Astrocyte of the hippocampus (primary cell): ENCODE measurements at regions not wholly inside any gene's neighbourhood (a gene's known extent, or its start where the extent isn't known, plus 50 kb on each side); places are given as distances from the start of the nearest gene placed in this dataset.

Source experiments
- DNase-seq: peaks from one replicate; pipeline ENCODE4 v3.0.0; 2011; ENCODE audit warnings: low read depth, low spot score

DNA sequence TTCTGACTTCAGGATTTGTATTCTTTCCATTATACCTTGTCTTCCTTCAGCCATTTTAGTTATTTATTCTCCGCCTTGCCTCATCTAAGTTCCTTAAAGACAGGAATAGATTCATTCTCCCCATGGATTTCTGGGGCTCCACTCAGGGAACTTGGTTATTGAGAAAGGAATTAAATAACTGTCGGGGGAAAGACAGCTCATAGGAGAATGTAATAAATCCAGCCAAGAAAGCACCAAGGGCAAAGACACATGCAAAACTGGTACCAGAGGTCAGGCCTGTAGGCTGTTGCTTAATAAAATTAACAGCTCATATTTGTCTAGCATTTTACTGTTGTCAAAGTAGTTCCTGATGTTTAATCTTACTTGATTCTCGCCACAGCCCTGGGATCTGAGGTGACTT lies 357.2 kb downstream of the TMEM38B start:
- no peak for DNase-seq

DNA sequence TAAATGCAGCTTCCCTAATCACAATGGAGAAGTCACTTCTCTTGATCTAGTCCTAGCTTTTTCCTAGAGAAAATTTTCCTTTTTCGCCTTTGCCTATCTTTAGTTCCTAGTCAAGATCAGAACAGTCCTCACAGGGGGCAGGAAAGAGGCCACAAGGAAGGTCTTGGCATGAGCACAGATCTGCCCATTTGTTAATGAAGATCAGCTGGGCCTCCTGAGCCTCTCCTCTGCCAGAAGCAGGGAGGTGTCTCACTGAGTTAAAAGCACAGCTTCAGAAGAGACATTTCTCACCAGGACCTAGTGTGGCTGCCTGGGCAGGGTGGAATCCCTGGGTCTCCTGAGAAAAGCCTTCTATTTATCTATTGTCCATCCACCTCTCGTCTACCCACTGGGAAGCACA lies 357.8 kb downstream of the TMEM38B start:
- no peak for DNase-seq

DNA sequence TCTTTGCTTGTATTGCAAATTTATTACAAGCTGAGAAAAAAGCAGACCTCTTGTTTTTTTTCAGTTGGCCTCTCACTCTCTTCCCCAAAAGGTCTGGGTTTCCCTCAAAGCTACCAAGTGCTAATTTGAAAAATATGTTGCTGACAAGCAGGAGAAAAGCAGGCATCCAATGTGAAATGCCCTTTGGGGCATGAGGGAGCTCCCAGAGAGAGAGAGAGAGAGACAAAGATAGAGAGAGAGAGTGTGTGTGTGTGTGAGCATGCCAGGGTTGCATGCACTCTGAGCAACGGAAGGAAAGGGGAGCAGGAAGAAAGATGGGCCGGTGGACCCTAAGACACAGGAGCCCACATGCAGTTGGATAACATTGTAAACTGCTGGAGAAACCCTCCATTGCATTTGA lies 358.4 kb downstream of the TMEM38B start:
- no peak for DNase-seq

DNA sequence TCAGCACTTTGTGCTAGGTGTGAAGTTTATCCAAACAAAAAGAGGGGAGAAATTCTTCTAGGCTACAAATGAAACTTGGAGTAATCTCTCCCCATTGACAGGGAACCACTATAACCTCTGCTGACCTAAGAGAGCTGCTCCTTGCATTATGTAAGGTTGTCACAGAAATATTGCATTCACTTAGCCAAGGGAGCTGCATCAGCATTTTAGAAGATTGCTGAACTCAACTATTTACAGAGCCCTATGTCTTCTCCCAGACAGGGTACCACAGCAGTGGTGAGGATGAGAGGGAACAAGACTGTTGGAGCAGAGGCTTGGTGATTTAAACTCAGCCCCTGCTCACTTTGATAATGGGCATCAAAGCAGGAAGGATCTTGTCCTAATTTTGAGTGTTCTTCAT lies 362.0 kb downstream of the TMEM38B start:
- no peak for DNase-seq

DNA sequence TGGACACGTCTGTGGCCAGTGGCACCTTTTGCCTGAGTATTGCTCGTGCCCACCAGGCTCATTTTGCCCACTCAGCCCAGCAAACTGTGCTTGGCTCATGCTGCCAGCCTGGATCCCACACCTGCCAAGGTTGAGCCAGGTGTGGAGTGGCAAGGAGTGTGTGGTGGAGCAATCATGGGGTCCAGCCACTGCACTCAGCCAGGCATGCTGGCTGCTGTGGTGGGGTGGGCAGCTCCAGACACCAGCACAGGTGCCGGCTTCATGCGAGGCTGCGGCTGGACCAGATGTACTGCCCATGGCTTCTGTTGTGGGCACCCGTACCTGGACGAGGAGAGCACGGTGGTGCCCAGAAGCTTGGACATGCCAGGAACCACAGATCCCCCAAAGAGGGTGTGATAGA lies 364.1 kb downstream of the TMEM38B start:
- DNase-seq, result no peak

DNA sequence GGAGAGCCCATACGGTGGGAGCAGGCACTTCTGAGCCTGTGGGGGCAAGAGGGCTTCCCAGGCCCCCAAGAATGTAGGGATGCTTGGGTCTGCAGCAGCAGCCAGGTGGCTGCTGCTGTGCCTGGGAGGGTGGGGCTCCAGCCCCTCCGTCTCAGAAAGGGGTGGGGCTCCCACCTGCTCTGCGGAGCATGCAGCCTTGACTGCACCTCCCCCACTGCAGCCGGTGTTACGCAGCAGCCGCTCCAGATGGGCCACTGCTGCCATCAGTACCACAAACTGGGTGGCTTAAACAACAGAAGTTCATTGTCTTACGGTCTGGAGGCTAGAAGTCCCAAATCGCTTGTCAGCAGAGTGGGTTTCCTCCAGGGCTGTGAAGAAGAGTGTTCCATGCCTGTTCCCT lies 365.5 kb downstream of the TMEM38B start:
- no peak for DNase-seq

DNA sequence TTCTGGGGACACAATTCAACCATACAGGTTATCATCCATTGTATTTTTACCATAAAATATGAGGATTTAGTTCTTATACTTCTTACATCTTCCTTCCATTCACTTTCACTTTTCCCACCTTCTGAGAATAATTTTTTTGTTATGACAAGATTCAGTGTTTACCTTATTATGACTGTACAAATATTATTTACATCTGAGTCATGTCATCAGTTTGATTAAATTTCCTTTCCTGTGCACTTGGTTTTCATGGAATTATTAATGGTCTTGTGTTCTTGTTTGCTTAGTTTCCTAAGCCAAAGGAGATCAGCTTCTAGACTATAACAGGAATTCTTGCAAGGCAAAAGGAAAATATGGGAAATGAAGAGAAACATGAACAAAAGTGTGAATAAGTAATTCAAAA lies 366.5 kb downstream of the TMEM38B start:
- DNase-seq, result no peak

DNA sequence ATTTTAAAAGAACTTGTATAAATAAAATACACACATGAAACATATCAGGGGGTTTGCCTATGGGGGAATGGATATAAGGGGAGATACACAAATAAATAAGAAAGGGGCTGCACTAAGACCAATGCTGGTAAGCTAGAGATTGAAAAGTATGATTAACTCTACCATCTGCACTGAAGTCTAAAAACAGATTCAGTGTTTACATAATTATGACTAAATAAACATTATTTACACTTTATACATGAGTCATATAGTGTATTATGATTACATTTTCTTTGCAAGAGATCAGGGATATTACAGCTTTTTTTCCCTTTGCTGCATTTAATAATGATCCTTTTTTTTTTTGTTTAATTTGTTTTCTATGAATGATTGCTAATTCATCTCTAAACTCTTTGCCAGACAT lies 367.9 kb downstream of the TMEM38B start:
- DNase-seq, result no peak

DNA sequence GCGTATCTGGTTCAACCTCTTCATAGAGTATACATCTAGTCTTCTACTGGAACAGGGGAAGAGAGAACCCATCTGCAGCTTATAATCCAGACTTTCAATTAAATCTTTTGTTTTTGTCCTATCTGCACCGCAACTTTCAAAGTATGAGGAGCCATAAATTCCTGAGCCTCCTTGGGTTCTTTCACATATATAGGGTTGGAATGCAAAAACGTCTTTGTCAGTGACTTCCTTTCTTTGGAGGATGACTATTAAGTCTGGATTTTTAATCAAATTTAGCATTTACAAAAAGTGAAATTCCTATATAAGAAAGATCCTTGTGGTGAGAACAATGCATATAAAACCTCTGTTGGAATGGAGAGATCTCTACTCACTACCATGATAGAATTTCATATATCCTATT lies 370.8 kb downstream of the TMEM38B start:
- no peak for DNase-seq

DNA sequence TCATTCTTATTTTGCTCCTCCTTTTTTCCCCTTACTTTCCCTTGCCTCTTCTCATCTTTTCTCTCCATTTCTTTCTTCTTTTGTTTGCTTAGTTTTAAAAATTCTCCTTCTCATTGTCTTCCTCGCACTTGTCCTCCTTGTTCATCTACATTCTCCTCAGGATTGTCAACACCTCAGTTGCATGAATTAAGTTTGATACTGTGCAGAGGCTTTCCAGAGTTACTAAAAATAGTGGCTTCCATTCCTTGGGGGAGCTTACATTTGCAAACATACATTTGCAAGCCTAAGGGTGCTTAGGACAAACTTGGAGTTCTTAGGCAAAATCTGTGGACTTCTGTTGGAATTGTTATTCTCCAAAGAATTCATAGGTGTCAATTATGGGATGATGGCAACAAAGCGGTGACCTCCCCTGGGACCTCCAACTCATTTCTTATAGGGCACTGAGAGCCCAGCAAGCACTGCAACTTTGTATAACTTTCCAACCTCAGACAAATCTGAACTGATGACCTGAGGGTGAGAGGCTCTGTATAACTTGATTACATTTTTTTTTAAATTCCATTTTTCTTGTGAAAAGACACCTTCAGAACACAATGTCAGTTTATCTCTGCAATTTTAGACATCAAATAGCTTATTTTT lies 371.4 kb downstream of the TMEM38B start:
- DNase-seq, result no peak

DNA sequence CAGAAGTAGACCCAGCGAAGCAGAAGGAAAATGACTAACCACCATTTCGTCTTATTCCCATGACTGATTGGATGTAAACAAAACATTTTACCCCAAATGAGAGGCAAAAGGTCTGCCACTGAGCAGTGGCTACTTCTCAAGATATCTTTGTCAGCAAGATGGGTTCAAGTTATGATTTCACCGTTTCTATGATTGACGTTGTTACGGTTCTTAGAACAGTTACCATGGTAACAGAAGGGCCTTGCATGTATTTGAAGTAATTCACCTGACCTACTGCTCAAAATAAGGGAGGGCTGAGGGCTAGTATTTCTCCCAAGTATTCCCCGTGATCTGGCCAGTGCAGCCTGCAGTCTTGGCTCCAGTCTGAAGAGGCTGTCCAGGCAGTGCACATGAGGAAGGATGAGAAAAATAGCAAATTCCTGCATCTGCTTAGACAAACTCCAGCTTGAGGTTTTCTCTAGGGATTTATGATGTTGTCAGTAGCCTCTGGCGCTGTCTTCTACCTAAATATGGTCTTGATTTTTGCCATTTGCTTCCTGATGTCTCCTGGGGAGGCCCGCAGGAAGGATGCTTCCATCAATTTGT lies 372.7 kb downstream of the TMEM38B start:
- DNase-seq, result no peak

DNA sequence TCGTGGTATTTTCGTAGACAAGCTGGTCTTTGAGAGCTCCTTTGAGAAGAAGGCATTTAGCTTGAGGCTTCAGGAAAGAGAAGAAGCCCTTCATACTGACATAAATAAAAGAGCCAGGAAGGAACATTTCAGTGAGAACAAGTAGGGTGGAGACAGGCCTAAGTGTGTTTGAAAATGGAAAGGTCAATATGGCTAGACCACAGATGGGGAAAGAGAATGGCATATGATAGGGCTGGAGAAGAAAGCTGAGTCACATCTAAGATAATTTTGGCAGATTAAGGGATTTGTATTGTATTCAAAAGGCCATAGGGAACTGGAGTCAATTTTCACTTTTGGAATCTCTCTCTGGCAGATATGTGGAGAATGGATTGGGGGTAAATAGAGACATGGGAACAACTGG lies 374.9 kb downstream of the TMEM38B start:
- DNase-seq, result no peak

DNA sequence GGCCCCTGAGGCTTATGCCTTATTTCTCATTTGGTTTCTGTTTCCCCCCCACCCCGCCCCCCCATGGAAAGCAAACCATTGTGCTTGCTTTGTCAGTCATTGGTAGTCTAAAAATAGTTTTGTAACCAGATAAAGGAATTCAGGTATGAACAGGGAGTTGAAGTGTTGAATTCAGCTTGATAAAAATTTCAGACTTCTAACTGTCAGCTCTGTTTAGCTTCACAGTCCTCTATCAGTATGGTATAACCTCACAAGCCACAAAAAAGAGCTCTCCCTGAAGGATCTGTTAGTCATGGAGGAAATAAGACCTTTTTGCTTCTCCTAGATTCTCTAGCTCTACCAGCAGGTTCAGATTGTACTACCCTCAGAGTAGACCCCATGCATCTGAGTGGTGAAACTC lies 378.1 kb downstream of the TMEM38B start:
- peak; percentile 11 for DNase-seq

DNA sequence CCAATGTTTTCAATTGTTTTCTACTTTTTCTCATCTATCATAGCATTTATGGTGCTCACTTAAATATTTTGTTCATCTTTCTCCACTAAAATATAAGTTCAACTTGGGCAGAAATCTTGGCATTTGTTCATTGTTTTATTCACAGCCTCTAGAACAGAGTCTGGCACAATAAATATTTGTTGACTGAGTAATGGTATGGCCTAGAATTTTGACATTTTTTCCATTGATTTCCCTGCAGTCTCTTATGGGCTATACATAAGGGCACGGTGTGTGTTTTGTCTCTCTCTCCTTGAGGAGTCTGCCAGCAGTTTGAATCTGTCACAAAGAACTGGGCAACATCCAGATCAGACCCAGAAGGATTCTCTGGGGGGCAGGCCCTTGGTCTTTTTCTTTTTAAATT lies 379.7 kb downstream of the TMEM38B start:
- DNase-seq, result no peak

DNA sequence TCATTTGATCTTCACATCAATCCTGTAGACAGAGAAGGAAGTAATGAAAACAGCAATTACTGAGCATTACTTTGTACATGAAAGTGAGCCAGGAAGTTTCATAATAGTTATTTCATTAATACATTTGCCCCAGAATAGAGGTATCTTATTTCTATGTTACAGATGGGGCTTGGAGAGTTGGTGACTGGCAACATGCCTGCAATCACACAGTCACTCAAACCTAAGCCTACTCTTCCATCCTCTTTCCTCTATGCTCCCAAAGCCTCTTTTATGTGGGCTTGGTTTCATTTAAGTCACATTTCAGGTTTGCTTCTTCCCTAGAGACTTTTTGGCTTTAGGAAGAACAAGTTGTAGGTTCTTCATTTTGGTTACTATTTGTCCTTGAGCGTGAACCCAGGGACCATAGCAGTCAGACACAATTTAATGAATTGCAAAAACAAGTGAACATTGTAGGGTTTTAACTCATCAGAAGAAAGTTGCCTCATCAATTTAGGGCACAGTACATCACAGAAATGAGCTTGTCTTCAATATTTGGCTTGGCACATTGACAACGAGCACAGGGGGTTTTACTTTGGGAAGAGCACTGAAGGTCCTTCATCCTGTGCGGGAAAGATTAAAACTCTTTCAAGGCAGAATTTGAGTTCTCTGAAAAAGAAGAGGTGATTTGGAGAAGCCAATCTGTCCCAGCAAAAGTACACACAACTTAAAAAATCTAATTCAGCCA lies 381.1 kb downstream of the TMEM38B start:
- no peak for DNase-seq

DNA sequence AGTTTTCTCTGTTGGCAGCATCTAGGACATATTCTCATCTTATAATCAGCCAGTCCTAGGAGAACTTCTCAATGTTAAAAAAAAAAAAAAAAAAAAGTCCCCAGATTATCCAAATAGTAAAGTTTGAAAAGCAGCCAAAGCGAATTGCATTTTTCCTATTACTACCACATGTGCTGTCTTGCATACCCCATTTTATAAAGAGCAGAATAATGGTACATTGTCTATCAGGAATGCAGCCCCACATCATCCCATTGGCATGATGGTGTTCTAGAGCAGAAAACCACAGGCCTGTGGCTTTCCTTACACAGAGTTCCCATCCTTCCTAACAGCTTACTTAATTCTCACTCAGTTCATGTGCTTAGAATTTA lies 381.6 kb downstream of the TMEM38B start:
- DNase-seq, result peak; percentile 91

DNA sequence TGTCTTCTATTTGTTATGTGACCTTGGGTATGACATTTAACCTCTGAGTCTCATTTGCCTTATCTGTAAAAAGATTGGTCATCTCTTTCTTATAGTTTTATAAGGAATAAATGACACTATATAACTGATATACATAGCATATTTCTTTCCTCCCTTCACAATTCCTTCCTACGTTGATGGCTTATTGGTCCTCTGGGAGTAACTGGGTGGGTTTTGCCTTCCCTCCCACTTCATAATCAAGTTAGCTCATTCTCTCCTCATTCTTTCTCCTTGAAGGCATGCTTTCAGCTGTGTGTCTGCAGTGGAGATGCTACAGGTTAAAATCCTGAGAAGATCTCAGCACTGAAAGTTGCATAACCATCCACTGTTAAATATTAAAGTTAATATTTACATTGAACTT lies 382.4 kb downstream of the TMEM38B start:
- DNase-seq, result no peak

DNA sequence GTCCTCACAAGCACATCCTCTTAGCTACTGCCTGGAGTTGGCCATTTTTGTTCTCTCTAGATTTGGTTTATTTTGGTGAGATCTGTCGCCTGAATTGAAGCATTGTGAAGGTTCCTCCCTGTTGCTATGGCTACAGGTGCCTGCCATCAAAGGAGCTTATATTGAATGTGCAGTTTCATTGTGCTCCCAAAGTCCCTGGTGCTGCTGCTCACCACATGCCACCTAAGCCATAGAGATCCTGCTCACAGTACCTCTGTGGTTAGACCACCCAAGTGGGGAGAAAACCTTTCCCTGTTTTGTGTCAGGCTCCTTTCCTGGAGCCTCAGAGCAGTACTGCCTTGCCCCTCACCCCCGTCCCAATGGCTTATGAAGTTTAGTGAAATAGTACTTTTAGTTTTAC lies 383.4 kb downstream of the TMEM38B start:
- DNase-seq, result no peak

DNA sequence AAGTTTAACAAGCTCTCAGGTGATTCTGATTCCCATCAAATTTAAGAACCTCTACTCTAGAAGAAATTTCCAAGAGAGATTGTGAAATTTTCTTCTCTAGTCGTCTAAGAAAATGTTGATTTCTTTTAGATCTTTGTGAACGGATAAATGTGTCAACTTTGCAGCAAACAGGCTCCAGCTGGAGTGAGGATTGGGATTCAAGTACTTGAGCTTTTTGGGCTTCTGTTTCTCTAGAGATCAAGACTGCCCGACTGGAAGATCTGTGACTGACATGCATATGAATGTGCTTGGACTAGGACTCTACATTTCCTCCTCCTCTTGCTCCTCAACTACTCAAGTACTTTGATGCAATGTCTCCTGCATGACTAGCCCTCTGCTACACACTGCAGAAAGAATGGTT lies 388.3 kb downstream of the TMEM38B start:
- no peak for DNase-seq

DNA sequence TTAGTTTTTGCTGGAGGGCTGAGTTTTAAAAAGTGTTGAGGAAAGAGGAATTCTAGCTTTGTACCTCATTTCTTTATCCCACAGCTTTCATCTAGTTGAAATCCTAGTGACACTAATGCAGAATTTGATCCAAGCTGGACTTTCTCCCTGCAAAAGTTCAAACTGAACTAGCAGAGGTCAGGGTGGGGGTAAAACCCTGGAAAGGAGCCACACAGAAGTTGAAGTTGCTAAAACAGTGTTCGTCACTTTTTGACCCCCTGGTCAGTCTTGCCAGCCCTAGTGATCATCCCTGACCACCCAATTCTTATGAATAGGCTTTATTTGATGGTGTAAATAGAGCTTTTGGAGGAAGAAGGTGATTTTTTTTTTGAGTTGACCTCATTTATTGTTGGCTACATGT lies 390.4 kb downstream of the TMEM38B start:
- no peak for DNase-seq

DNA sequence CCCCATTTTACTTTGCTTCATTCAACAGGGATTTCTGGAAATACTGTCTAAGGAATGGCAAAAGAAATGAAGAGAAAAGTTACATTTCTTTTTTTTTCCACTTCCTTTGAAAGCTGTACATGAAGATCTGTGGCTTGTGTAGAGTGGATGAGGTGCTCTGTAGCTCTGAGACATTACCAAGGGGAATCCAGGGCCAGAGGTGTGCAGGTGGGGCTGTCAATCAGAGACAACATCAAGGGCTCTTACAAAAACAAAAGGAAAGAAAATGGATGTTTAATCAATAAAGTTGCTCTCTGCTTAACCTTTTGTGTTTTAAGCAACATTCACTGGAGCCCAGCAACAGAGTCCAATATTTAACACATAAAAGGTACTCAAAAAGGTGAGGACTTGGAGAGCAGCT lies 391.1 kb downstream of the TMEM38B start:
- no peak for DNase-seq

DNA sequence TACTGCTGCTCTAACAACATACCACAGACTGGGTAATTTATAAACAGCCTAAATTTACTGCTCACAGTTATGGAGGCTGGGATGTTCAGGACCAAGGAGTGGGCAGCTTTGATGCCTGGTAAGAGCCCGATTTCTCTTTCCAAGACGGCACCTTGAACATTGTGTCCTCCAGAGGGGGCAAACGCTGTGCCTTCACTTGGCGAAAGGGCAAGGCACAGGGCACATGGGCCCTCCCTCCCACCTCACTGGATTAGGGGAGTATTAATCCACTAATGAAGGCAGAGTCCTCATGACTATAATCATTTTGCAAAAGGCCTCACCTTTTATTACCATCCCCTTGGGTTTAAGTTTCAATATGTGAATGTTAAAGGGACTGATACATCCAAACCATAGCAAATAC lies 397.7 kb downstream of the TMEM38B start:
- DNase-seq, result no peak

DNA sequence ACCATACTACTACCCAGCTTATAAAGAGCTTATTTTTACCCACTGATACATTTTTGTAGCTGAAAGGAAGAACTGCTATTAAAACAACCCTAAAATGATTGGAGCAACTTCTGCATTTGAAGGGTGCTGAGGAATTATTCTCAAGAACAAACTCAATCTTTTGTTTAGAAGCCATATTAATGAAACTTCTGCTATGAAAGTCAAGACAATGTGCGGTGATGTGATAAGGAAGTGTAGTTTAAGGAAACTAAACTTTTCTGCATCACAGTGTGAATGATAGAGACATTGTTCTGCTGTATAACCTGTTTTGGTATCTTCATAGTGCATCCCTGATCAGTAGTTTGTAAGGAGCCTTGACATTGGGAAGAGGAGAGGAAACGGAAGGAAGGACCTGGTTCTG lies 408.5 kb downstream of the TMEM38B start:
- DNase-seq, result no peak

DNA sequence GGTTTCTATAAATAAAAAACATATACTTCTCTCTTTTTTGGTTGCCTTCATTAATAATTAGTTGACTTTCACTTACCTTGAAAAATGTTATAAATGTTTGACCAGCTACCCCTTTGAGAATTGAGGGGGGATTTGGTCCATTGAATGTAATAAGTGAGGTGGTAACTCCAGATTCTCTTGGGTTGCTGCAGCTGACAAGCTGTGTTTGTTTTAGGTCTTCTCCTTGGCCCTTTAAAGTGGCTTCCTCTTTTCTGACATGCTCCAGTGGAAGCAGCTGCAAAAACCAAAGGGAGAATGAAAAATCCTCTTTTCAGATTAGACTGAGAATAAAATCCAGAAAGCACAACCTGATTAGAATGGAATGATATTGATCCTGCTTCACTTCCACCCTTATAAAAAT lies 410.5 kb downstream of the TMEM38B start:
- no peak for DNase-seq
